Astrocyte of the cerebellum (primary cell): ENCODE measurements at regions not wholly inside any gene's neighbourhood (a gene's known extent, or its start where the extent isn't known, plus 50 kb on each side); places are given as distances from the start of the nearest gene placed in this dataset.

Experiments
- DNase-seq: peaks from one replicate; pipeline ENCODE4 v3.0.0-alpha.2; 2011; ENCODE audit warnings: low read depth
- H3K4me3 ChIP-seq: 2 replicates; pipeline ENCODE4 v1.5.1; 2011; ENCODE audit warnings: mild to moderate bottlenecking, low read depth, low read length, moderate library complexity
- in situ Hi-C: cut with HindIII; loops from 2 replicates; pipeline ENCODE4 v1.10.0; 2017; ENCODE audit warnings: low sequenced_read_pairs
- TF ChIP-seq, protein P1 (sequence below): IDR thresholded peaks from 2 replicates; pipeline ENCODE4 v1.5.1; 2012; ENCODE audit warnings: low read length, low read depth, moderate library complexity, mild to moderate bottlenecking; ENCODE audit errors: missing control alignments

- TF ChIP-seq, protein P1, sequence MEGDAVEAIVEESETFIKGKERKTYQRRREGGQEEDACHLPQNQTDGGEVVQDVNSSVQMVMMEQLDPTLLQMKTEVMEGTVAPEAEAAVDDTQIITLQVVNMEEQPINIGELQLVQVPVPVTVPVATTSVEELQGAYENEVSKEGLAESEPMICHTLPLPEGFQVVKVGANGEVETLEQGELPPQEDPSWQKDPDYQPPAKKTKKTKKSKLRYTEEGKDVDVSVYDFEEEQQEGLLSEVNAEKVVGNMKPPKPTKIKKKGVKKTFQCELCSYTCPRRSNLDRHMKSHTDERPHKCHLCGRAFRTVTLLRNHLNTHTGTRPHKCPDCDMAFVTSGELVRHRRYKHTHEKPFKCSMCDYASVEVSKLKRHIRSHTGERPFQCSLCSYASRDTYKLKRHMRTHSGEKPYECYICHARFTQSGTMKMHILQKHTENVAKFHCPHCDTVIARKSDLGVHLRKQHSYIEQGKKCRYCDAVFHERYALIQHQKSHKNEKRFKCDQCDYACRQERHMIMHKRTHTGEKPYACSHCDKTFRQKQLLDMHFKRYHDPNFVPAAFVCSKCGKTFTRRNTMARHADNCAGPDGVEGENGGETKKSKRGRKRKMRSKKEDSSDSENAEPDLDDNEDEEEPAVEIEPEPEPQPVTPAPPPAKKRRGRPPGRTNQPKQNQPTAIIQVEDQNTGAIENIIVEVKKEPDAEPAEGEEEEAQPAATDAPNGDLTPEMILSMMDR, result no peak
- no peak overlapping the region for H3K4me3 ChIP-seq
- in situ Hi-C loops, result no loop called here
- DNase-seq, result no peak
These were observed 1576.0 kb downstream of the RPA4 start for GRCh38 chrX:98459669-98460068.

DNA sequence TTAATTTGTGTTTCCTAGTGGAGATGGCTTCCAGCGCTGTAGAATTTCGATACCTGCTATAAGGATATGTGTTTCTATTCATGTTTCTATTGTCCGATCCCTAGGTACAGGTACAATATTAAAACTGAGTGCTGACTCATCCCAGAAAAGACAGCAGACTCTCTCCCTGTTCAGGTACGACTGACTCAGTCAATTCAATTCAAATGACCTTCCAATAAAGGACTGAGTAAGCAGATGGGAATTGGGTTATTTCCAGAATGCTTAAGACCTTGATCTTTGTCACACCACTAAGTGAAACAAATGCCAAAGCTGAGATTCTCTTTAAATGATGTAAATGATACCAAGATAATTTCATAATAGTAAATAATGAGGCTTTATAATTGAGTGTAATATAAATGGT lies 1596.9 kb downstream of the RPA4 start:
- in situ Hi-C loops, result no loop called here
- TF ChIP-seq, protein P1, result no peak
- no peak for DNase-seq
- H3K4me3 ChIP-seq, result no peak overlapping the region

DNA sequence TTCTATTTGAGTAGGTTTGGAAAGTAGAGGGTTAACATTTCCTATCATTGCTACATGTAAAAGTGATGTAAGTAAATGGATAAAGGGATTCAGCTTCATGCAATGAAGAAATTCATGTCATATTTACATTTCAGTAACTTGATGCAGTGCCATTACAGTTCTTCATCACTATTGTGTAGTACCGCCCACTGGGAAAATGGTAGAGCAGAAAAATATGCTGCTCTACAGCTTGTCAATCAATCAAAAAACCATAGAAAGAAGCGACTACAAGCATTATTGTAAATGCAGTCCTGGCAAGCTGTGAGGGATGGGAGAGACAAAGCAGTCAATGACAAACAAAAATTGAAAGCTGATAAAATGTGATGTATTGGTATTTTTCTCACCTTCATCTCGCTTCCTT lies 1597.9 kb downstream of the RPA4 start:
- TF ChIP-seq, protein P1, result no peak
- no peak overlapping the region for H3K4me3 ChIP-seq
- in situ Hi-C loops, result no loop called here
- no peak for DNase-seq

GRCh38 chrX:98490670-98491069 lies 1607.0 kb downstream of the RPA4 start:
- DNase-seq, result no peak
- H3K4me3 ChIP-seq, result no peak overlapping the region
- in situ Hi-C loops, result no loop called here
- TF ChIP-seq, protein P1, result no peak

GRCh38 chrX:98501426-98501825 lies 1617.7 kb downstream of the RPA4 start:
- in situ Hi-C loops, result no loop called here
- no peak for DNase-seq
- H3K4me3 ChIP-seq, result no peak overlapping the region
- TF ChIP-seq, protein P1, result no peak

DNA sequence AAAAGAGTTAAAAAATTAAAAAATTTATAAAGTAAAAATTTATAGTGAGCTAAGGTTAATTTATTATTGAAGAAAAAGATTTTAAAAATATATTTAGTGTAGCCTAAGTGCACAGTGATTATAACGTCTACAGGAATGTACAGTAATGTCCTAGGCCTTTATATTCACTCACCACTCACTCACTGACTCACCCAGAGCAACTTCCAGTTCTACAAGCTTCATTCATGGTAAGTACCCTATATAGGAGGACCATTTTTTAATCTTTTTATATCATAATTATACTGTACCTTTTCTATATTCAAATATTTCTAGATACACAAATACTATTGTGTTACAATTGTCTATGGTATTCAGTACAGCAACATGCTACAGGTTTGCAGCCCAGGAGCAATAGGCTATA lies 1623.2 kb downstream of the RPA4 start:
- H3K4me3 ChIP-seq, result no peak overlapping the region
- in situ Hi-C loops, result no loop called here
- DNase-seq, result no peak
- TF ChIP-seq, protein P1, result no peak

DNA sequence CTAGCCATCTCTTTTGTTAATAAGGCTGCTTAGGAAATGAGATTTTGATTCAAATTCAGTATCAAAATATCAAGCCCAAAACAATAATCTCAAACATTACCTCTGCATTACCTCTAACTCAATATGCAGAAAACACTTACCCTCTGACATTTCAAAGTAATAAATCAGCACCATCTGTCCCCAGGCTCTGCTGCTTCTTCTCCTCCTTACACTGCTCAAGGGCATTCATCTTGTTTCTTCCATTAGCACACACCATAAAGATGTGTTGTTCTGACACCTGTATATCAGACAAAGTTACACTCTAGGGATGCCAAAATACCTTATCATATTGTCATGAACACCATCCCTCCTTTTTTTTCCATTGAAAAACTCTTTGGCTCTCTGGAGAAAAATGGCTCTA lies 1630.3 kb downstream of the RPA4 start:
- TF ChIP-seq, protein P1, result no peak
- in situ Hi-C loops, result no loop called here
- no peak overlapping the region for H3K4me3 ChIP-seq
- no peak for DNase-seq
